Fibroblast of the aortic adventitia (primary cell): ENCODE measurements at regions not wholly inside any gene's neighbourhood (a gene's known extent, or its start where the extent isn't known, plus 50 kb on each side); places are given as distances from the start of the nearest gene placed in this dataset.

Experiments
- DNase-seq: peaks from one replicate; pipeline ENCODE4 v3.0.0-alpha.2; 2010; ENCODE audit warnings: low read depth
- H3K4me3 ChIP-seq: 2 replicates; pipeline ENCODE4 v1.5.1; 2011; ENCODE audit warnings: low read depth, mild to moderate bottlenecking, control low read depth, low read length, moderate library complexity
- CTCF ChIP-seq: IDR thresholded peaks from 2 replicates; pipeline ENCODE4 v1.5.1; 2011; ENCODE audit warnings: mild to moderate bottlenecking, low read length, control low read depth, inconsistent platforms; ENCODE audit not compliant: insufficient read depth

GRCh38 chr3:61497463-61497862 lies 63.9 kb upstream of the PTPRG start:
- H3K4me3 ChIP-seq: no peak overlapping the region
- no peak for TF ChIP-seq CTCF
- no peak for DNase-seq

GRCh38 chr3:61505197-61505596 lies 56.2 kb upstream of the PTPRG start:
- no peak for TF ChIP-seq CTCF
- H3K4me3 ChIP-seq: no peak overlapping the region
- DNase-seq: no peak

DNA sequence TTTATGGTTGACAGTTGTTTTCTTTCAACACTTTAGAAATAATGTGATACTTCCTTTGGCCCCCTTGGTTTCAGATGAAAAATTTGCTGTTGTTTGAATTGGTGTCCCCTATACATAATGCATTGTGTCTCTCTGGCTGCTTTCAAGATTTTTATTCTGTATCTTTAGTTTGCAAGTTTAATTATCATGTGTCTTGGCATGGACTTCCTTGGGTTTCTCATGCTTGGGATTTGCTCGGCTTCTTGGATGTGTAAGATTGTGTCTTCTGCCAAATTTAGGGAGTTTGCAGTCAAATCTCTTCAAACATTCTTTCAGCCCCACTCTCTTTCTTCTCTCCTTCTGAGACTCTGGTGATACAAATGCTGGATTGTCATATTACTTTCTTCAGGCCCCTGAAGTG lies 53.4 kb upstream of the PTPRG start:
- no peak overlapping the region for H3K4me3 ChIP-seq
- no peak for TF ChIP-seq CTCF
- DNase-seq: no peak
